Mammary epithelial cell (primary cell): ENCODE measurements at regions not wholly inside any gene's neighbourhood (a gene's known extent, or its start where the extent isn't known, plus 50 kb on each side); places are given as distances from the start of the nearest gene placed in this dataset.

Experiments used
- CTCF ChIP-seq, 2 donors: IDR thresholded peaks in 1 of 2; conservative IDR thresholded peaks in 1 of 2; 2 replicates each; pipeline ENCODE4 v1.5.1; 2011 to 2012; ENCODE audit warnings: inconsistent platforms in 2 of 2, low read length in 2 of 2, mild to moderate bottlenecking in 2 of 2, control low read depth in 1 of 2, low read depth in 1 of 2; ENCODE audit not compliant: insufficient read depth in 1 of 2; ENCODE audit errors: extremely low read depth in 1 of 2
- EZH2 ChIP-seq: IDR thresholded peaks from 2 replicates; pipeline ENCODE4 v1.6.1; 2012; ENCODE audit warnings: low read length, inconsistent platforms, borderline replicate concordance

- TF ChIP-seq CTCF (conservative IDR thresholded peaks at IDR 0.05 in 1 of 2, IDR thresholded peaks at IDR 0.05 in 1 of 2; ENCODE audit: extremely low read depth in 1 of 2, insufficient read depth in 1 of 2, low read depth in 1 of 2, low read length in 2 of 2) (no peak), EZH2 (no peak)
These were observed 185.0 kb upstream of the BMP2 start for GRCh38 chr20:6582449-6582848.
